B cell (primary cell): ENCODE measurements at regions not wholly inside any gene's neighbourhood (a gene's known extent, or its start where the extent isn't known, plus 50 kb on each side); places are given as distances from the start of the nearest gene placed in this dataset.

Experiments used
- EZH2 ChIP-seq: IDR thresholded peaks from 2 replicates; pipeline ENCODE4 v1.6.1; 2012; ENCODE audit warnings: borderline replicate concordance, low read depth, mild to moderate bottlenecking, moderate library complexity, low read length; ENCODE audit not compliant: insufficient read depth, poor library complexity, severe bottlenecking
- TF ChIP-seq, protein P1 (sequence below): fragments of 200-600 bp; IDR thresholded peaks from one replicate; pipeline ENCODE4 v1.8.0; 2022; ENCODE audit warnings: antibody characterized with exemption, mild to moderate bottlenecking

DNA sequence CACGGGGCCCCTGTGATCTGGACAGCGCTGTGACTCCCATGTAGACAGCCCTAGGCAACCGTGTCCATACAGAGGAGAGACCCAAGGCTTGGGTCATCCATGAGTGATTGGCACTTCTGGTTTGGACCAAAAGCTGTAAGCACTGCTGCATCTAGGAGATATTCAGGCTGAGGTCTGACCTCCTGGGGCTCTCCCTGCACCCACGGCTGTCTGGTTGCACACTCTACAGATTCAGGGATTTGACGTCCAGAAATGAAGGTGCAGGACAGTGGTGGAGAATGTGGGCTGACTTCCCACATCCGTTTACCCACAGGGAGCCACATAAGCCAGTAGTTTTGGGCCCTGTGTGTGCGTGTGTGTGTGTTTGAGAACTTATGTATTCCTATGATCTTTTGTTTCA lies 76.2 kb upstream of the ARHGEF7 start:
- TF ChIP-seq, protein P1, sequence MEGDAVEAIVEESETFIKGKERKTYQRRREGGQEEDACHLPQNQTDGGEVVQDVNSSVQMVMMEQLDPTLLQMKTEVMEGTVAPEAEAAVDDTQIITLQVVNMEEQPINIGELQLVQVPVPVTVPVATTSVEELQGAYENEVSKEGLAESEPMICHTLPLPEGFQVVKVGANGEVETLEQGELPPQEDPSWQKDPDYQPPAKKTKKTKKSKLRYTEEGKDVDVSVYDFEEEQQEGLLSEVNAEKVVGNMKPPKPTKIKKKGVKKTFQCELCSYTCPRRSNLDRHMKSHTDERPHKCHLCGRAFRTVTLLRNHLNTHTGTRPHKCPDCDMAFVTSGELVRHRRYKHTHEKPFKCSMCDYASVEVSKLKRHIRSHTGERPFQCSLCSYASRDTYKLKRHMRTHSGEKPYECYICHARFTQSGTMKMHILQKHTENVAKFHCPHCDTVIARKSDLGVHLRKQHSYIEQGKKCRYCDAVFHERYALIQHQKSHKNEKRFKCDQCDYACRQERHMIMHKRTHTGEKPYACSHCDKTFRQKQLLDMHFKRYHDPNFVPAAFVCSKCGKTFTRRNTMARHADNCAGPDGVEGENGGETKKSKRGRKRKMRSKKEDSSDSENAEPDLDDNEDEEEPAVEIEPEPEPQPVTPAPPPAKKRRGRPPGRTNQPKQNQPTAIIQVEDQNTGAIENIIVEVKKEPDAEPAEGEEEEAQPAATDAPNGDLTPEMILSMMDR, result no peak
- no peak for TF ChIP-seq EZH2
